Left lung (tissue), 4 donors: ENCODE measurements at regions not wholly inside any gene's neighbourhood (a gene's known extent, or its start where the extent isn't known, plus 50 kb on each side); places are given as distances from the start of the nearest gene placed in this dataset.

Source experiments
- ATAC-seq: fragments of 200-7000 bp; cut with Tn5 transposase; one replicate; pipeline ENCODE4 v1.9.1; 2020; ENCODE audit warnings: moderate library complexity
- DNase-seq, 4 donors: peaks; one replicate each; pipeline ENCODE4 v3.0.0-alpha.2; 2013 to 2020
- H3K27ac ChIP-seq, 2 donors: fragments of 200-600 bp; sonication (generic) in 1 of 2; one replicate each; pipeline versions ENCODE4 v1.5.0 to v1.8.0; 2020 to 2021
- H3K27me3 ChIP-seq, 2 donors: fragments of 200-600 bp; sonication (generic) in 1 of 2; one replicate each; pipeline versions ENCODE4 v1.5.0 to v1.8.0; 2020 to 2021
- H3K36me3 ChIP-seq, 2 donors: fragments of 200-600 bp; sonication (generic) in 1 of 2; one replicate each; pipeline versions ENCODE4 v1.5.0 to v1.8.0; 2020 to 2021
- H3K4me1 ChIP-seq, 2 donors: fragments of 200-600 bp; one replicate each; pipeline ENCODE4 v1.8.0; 2021
- H3K4me3 ChIP-seq, 2 donors: fragments of 200-600 bp; sonication (generic) in 1 of 2; one replicate each; pipeline versions ENCODE4 v1.5.0 to v1.8.0; 2020 to 2021; ENCODE audit warnings: mild to moderate bottlenecking in 1 of 2
- H3K9me3 ChIP-seq, 2 donors: fragments of 200-600 bp; sonication (generic) in 1 of 2; one replicate each; pipeline versions ENCODE4 v1.5.0 to v1.8.0; 2020 to 2021
- intact Hi-C, 2 donors: fragments of 100-400 bp; cut with DNase I; formaldehyde crosslinking; loops; one replicate each; pipeline versions ENCODE4 v1.11.2 to v1.14.2; 2022
- TF ChIP-seq, protein P1 (sequence below), 2 donors: fragments of 200-600 bp; sonication (generic) in 1 of 2; IDR thresholded peaks; one replicate each; pipeline versions ENCODE4 v1.5.0 to v1.8.0; 2021; ENCODE audit warnings: antibody characterized with exemption in 2 of 2
- donor health status: DM: no; HTN: yes; CAD: no.
- donor health status: DM: no; HTN: no; CAD: no.

DNA sequence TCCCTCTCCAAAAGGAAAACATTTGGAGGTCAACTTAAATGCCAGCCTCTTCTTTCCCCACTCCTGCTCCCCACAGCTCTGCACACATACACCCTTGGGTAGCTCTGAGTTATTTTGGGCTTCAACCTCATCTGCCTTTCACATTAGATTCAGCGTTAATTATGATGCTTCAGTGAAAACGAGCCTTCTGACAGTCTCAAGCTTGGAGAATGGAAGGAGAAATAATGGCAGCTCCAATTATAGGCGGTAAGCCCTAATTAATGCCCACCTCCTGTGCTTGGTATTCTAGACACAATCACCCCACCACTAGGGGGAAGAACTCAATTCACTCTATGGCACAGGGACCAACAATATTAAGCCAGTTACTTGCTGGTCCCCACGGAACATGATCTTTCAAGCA, 397.9 kb downstream of the BRINP2 start:
- H3K9me3 ChIP-seq = no peaks in the 10 kb centered on the region
- no peak overlapping the region for H3K4me3 ChIP-seq
- no peak for ATAC-seq

DNA sequence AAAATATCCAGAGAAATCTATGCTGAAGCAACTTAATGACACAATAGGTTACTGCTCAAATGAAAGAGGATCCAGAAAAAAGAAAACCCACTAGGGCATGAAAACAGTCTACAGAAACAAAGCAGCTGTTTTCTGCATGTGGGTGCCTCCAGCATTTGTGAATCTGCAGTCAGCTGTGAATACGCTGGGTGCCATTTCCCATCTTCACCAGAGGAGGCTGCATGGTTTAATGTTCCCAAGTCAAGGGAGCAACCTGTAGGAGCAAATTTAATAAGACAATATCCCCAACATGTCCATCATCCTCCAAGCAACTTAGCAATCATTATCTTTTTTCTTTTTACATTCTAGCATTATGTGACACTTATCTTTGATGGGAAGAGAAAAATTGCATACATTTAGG, 396.6 kb downstream of the BRINP2 start:
- Histone ChIP-seq H3K9me3 (no peaks in the 10 kb centered on the region), H3K4me1 (no peaks in the 10 kb centered on the region), H3K4me3 (no peak overlapping the region), H3K27ac (no peak overlapping the region), H3K27me3 (no peaks in the 10 kb centered on the region), H3K36me3 (no peaks in the 10 kb centered on the region)
- TF ChIP-seq, protein P1, sequence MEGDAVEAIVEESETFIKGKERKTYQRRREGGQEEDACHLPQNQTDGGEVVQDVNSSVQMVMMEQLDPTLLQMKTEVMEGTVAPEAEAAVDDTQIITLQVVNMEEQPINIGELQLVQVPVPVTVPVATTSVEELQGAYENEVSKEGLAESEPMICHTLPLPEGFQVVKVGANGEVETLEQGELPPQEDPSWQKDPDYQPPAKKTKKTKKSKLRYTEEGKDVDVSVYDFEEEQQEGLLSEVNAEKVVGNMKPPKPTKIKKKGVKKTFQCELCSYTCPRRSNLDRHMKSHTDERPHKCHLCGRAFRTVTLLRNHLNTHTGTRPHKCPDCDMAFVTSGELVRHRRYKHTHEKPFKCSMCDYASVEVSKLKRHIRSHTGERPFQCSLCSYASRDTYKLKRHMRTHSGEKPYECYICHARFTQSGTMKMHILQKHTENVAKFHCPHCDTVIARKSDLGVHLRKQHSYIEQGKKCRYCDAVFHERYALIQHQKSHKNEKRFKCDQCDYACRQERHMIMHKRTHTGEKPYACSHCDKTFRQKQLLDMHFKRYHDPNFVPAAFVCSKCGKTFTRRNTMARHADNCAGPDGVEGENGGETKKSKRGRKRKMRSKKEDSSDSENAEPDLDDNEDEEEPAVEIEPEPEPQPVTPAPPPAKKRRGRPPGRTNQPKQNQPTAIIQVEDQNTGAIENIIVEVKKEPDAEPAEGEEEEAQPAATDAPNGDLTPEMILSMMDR (IDR thresholded peaks at IDR 0.05) = no peak
- ATAC-seq (no peak), DNase-seq (no peak)
- intact Hi-C loops = no loop called here

More for the DNA sequence above, 397.9 kb downstream of the BRINP2 start:
- TF ChIP-seq, protein P1 (IDR thresholded peaks at IDR 0.05) = no peak
- Histone ChIP-seq H3K27me3 (no peaks in the 10 kb centered on the region), H3K27ac (no peak overlapping the region), H3K4me1 (no peaks in the 10 kb centered on the region), H3K36me3 (no peaks in the 10 kb centered on the region)
- intact Hi-C loops = no loop called here
- no peak for DNase-seq

DNA sequence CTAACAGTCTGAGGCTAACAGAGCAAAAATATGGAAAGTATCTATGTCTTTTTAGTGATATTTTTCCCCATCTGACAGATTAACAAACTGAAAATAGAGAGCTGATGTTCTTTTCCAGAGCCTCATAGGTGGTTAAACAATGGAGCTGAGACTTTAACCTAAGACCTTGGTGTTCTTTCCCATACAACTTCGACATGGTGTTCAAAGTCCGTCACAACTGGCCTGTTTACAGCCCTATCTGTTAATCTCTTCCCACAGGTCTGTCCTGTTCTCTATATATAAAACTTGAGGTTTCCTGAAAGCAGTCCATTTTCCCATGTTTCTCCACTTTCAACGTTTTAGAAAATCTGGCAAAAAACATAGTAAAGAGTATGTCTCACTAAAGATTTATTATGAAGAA, 395.7 kb downstream of the BRINP2 start:
- Histone ChIP-seq H3K4me1 (no peaks in the 10 kb centered on the region), H3K36me3 (no peaks in the 10 kb centered on the region), H3K4me3 (no peak overlapping the region), H3K27ac (no peak overlapping the region), H3K27me3 (no peaks in the 10 kb centered on the region), H3K9me3 (no peaks in the 10 kb centered on the region)
- ATAC-seq (no peak), DNase-seq (no peak)
- TF ChIP-seq, protein P1 (IDR thresholded peaks at IDR 0.05) = no peak
- intact Hi-C loops = no loop called here

DNA sequence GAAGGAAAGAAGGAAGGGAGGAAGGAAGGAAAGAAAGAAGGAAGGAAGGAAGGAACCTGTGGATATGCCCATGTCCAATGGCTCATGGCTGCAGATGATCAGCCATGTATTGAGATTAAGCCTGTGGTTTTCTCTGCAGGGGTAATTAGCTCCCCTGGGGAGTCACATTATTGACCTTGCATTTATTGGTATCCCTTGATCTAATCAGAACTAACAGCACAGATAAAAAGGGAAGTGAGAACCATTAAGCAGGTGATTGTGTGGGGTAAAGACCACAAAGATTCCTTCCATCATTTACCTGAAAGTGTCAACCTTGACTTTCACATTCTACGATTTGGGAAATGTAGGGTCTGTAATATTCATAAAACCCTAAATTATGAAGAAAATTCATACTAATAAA, 390.7 kb downstream of the BRINP2 start:
- Histone ChIP-seq H3K27me3 (no peaks in the 10 kb centered on the region), H3K27ac (no peak overlapping the region), H3K36me3 (no peaks in the 10 kb centered on the region), H3K9me3 (peaks cover 0 to 9% of the 10 kb centered on the region in 2 donors), H3K4me1 (no peaks in the 10 kb centered on the region), H3K4me3 (no peak overlapping the region)
- TF ChIP-seq, protein P1 (IDR thresholded peaks at IDR 0.05) = no peak
- no peak for ATAC-seq
- intact Hi-C loops = no loop called here
- DNase-seq = no peak

DNA sequence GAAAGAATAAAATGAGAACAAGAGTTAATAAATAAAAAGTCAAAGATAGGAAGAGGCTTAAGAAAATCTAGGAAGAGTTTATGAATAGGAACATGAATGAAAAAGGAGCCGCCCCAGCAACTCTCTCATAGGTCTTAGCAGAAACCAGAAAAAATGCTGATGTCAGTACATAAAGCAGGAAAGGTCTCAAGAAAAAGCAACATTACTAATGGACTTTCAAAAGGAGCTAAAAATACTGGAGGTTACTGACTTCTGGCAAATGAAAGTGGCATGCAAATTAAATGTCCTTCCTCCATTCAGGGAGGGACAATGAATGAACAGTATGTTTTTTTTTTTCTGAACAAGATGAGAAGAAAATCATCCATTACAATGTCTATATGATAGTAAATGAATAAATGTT, 387.6 kb downstream of the BRINP2 start:
- Histone ChIP-seq H3K36me3 (no peaks in the 10 kb centered on the region), H3K27ac (no peak overlapping the region), H3K4me1 (no peaks in the 10 kb centered on the region), H3K27me3 (no peaks in the 10 kb centered on the region), H3K9me3 (peaks cover 0 to 29% of the 10 kb centered on the region in 2 donors), H3K4me3 (no peak overlapping the region)
- TF ChIP-seq, protein P1 (IDR thresholded peaks at IDR 0.05) = no peak
- no peak for DNase-seq
- no peak for ATAC-seq
- intact Hi-C loops = no loop called here
